A549 (cell line): ENCODE measurements at regions not wholly inside any gene's neighbourhood (a gene's known extent, or its start where the extent isn't known, plus 50 kb on each side); places are given as distances from the start of the nearest gene placed in this dataset.

Source experiments
- ATAC-seq, 2 experiments: fragments of 200-7000 bp in 1 of 2; fragments of >200 bp in 1 of 2; cut with Nextera tagmentation in 1 of 2; cut with Tn5 transposase in 1 of 2; 3 replicates each; pipeline versions ENCODE4 v1.8.0 to v1.9.1; 2018 to 2020; ENCODE audit warnings: mild to moderate bottlenecking in 1 of 2, moderate library complexity in 1 of 2
- CTCF ChIA-PET: fragments of 300-600 bp; sonication (Branson Sonifier 250); formaldehyde crosslinking; extraction: SDS; loops from one replicate; lab custom pipeline; 2021; ENCODE audit warnings: antibody characterized with exemption, inconsistent platforms; lab: Yijun Ruan, JAX
- POLR2A ChIA-PET: fragments of 350-600 bp; formaldehyde crosslinking; extraction: SDS; loops from one replicate; lab custom pipeline; 2021; ENCODE audit warnings: antibody characterized with exemption, inconsistent platforms; lab: Yijun Ruan, JAX
- DNase-seq, 2 experiments: peaks; one replicate each; pipeline versions ENCODE4 v3.0.0 to v3.0.0-alpha.2; 2011 to 2016; ENCODE audit warnings: low read depth in 1 of 2, low spot score in 1 of 2
- FAIRE-seq: peaks from 2 replicates; lab custom pipeline; 2011; peaks lifted over from hg19 to GRCh38; lab: Jason Lieb, UNC
- H3K27ac ChIP-seq, 2 experiments: fragments of >200 bp; sonication (Bioruptor Twin); formaldehyde crosslinking; 3 replicates each; pipeline ENCODE4 v1.5.1; 2016 to 2017
- H3K4me1 ChIP-seq: fragments of >200 bp; sonication (Bioruptor Twin); formaldehyde crosslinking; 3 replicates; pipeline ENCODE4 v1.6.1; 2016
- H3K4me2 ChIP-seq: fragments of >200 bp; sonication (Bioruptor Twin); formaldehyde crosslinking; 3 replicates; pipeline ENCODE4 v1.6.1; 2016
- H3K4me3 ChIP-seq: fragments of >200 bp; sonication (Bioruptor Twin); formaldehyde crosslinking; 3 replicates; pipeline ENCODE4 v1.5.1; 2016
- H3K9me3 ChIP-seq: fragments of >200 bp; sonication (Bioruptor Twin); formaldehyde crosslinking; 3 replicates; pipeline ENCODE4 v1.6.1; 2016
- ATOH8 ChIP-seq: fragments of 250-450 bp; sonication (Bioruptor Pico); IDR thresholded peaks from 2 replicates; pipeline ENCODE4 v1.5.0; 2020; ENCODE audit warnings: low read depth, mild to moderate bottlenecking, moderate library complexity
- BHLHE40 ChIP-seq: IDR thresholded peaks from 2 replicates; pipeline ENCODE4 v1.6.1; 2012; ENCODE audit warnings: low read depth, low read length, inconsistent platforms
- CBX8 ChIP-seq: fragments of 200-600 bp; sonication (generic); IDR thresholded peaks from 2 replicates; pipeline ENCODE4 v1.6.1; 2016
- EP300 ChIP-seq, 2 experiments: fragments of >200 bp; sonication (Bioruptor Twin); formaldehyde crosslinking; IDR thresholded peaks; 2 replicates in 1 of 2; 3 replicates in 1 of 2; pipeline ENCODE4 v1.6.1; 2016 to 2017
- ESRRA ChIP-seq: fragments of 150-350 bp; IDR thresholded peaks from 2 replicates; pipeline ENCODE4 v1.6.1; 2014; ENCODE audit warnings: mild to moderate bottlenecking, low read length, borderline replicate concordance
- FOXS1 ChIP-seq: fragments of 250-450 bp; sonication (Bioruptor Pico); IDR thresholded peaks from 2 replicates; pipeline ENCODE4 v1.5.0; 2020; ENCODE audit warnings: mild to moderate bottlenecking, moderate library complexity
- HES2 ChIP-seq: fragments of >200 bp; sonication (Bioruptor Twin); formaldehyde crosslinking; IDR thresholded peaks from 2 replicates; pipeline ENCODE4 v1.6.1; 2016
- HMGXB4 ChIP-seq: fragments of 250-450 bp; sonication (Bioruptor Pico); IDR thresholded peaks from 2 replicates; pipeline ENCODE4 v1.5.0; 2021; ENCODE audit warnings: mild to moderate bottlenecking, moderate library complexity, borderline replicate concordance
- JUN ChIP-seq, 2 experiments: fragments of >200 bp; sonication (Bioruptor Twin); formaldehyde crosslinking; IDR thresholded peaks; 2 replicates in 1 of 2; 3 replicates in 1 of 2; pipeline ENCODE4 v1.6.1; 2016 to 2017
- JUNB ChIP-seq: fragments of >200 bp; sonication (Bioruptor Twin); formaldehyde crosslinking; IDR thresholded peaks from 2 replicates; pipeline ENCODE4 v1.6.1; 2016
- KDM1A ChIP-seq: fragments of 200-600 bp; sonication (generic); IDR thresholded peaks from 2 replicates; pipeline ENCODE4 v1.6.1; 2016; ENCODE audit warnings: low read depth, mild to moderate bottlenecking
- MAFK ChIP-seq: fragments of 450-650 bp; IDR thresholded peaks from 2 replicates; pipeline ENCODE4 v1.6.1; 2014; ENCODE audit not compliant: partially characterized antibody
- MYC ChIP-seq: IDR thresholded peaks from 2 replicates; pipeline ENCODE4 v1.6.1; 2012; ENCODE audit warnings: mild to moderate bottlenecking, inconsistent platforms, low read length, improper control_type of control experiment, borderline replicate concordance
- NFE2L2 ChIP-seq: fragments of 150-350 bp; conservative IDR thresholded peaks from 2 replicates; pipeline ENCODE4 v1.6.1; 2014; ENCODE audit warnings: low read length
- NPAS2 ChIP-seq: fragments of 250-450 bp; sonication (Bioruptor Pico); IDR thresholded peaks from 2 replicates; pipeline ENCODE4 v1.8.0; 2022; ENCODE audit warnings: mild to moderate bottlenecking, moderate library complexity, borderline replicate concordance
- SMC3 ChIP-seq: fragments of >200 bp; sonication (Bioruptor Twin); formaldehyde crosslinking; IDR thresholded peaks from 3 replicates; pipeline ENCODE4 v1.6.1; 2018; ENCODE audit warnings: inconsistent platforms
- SREBF2 ChIP-seq: fragments of 450-650 bp; IDR thresholded peaks from 2 replicates; pipeline ENCODE4 v1.6.1; 2014; ENCODE audit warnings: mild to moderate bottlenecking, moderate library complexity
- TFCP2L1 ChIP-seq: fragments of 250-450 bp; sonication (Bioruptor Pico); IDR thresholded peaks from 2 replicates; pipeline ENCODE4 v1.5.0; 2021; ENCODE audit warnings: mild to moderate bottlenecking
- TP53 ChIP-seq: fragments of 250-450 bp; sonication (Bioruptor Pico); IDR thresholded peaks from 2 replicates; pipeline ENCODE4 v1.5.0; 2021; ENCODE audit warnings: mild to moderate bottlenecking, moderate library complexity
- ZC3H11A ChIP-seq: fragments of 450-650 bp; IDR thresholded peaks from 2 replicates; pipeline ENCODE4 v1.6.1; 2014; ENCODE audit warnings: antibody characterized with exemption, mild to moderate bottlenecking
- WGBS: methylation state at CpG from one replicate; pipeline ENCODE4 v1.1.6; 2017; ENCODE audit errors: missing lambda C conversion rate; 5-methylcytosine and 5-hydroxymethylcytosine counted together
- TF ChIP-seq, protein P1 (sequence below): fragments of >200 bp; sonication (Bioruptor Twin); formaldehyde crosslinking; IDR thresholded peaks from 3 replicates; pipeline ENCODE4 v1.6.1; 2016
- TF ChIP-seq, protein P2 (sequence below): fragments of >200 bp; sonication (Bioruptor Twin); formaldehyde crosslinking; IDR thresholded peaks from 3 replicates; pipeline ENCODE4 v1.5.1; 2016

- H3K9me3 ChIP-seq: peaks cover 4% of the 10 kb centered on the region; the same call in 1 of the 3 replicates
- DNase-seq: no peak
- H3K4me2 ChIP-seq: no peak overlapping the region
- H3K4me3 ChIP-seq: no peak overlapping the region
- H3K27ac ChIP-seq: no peak overlapping the region
- no peak for ATAC-seq
- ChIA-PET CTCF (no interaction called here), POLR2A (no interaction called here)
- no peaks in the 10 kb centered on the region for H3K4me1 ChIP-seq
- TF ChIP-seq, protein P1, sequence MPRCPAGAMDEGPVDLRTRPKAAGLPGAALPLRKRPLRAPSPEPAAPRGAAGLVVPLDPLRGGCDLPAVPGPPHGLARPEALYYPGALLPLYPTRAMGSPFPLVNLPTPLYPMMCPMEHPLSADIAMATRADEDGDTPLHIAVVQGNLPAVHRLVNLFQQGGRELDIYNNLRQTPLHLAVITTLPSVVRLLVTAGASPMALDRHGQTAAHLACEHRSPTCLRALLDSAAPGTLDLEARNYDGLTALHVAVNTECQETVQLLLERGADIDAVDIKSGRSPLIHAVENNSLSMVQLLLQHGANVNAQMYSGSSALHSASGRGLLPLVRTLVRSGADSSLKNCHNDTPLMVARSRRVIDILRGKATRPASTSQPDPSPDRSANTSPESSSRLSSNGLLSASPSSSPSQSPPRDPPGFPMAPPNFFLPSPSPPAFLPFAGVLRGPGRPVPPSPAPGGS: no peak
- TF ChIP-seq SMC3 (no peak), ZC3H11A (no peak), NPAS2 (CRISPR knock-in tag) (no peak), FOXS1 (no peak), ESRRA (no peak), MYC (no peak), TP53 (CRISPR knock-in tag) (no peak), HMGXB4 (no peak), KDM1A (no peak), TFCP2L1 (CRISPR knock-in tag) (no peak), HES2 (no peak), ATOH8 (CRISPR knock-in tag) (no peak), JUNB (no peak), CBX8 (no peak), JUN (IDR thresholded peaks at IDR 0.05) (no peak), BHLHE40 (no peak)
- FAIRE-seq: no peak
- 69% methylated on average over 14 of the region's 16 CpGs for WGBS
Measured at GRCh38 chr2:239608723-239609122, 207.9 kb upstream of the HDAC4 start.

DNA sequence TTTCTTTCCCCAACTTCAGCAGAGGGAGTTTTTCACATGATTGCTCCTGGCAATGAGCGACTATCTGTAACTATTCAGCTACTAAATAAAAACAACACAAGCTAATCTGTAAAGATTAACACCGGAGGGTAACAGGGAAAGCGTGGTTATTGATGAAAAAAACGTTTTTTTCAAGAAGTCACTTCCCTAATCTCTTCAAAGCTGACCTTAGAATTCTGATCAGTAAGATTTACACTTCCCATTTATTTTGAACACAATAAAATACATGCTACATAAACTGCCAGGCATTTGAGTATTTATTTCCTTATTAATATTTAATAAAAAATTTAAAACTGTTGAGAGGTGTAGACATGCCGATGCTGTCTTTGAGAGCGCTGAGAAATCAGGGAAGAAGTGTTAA is 207.4 kb upstream of the HDAC4 start:
- POLR2A ChIA-PET: no interaction called here
- ATAC-seq: no peak
- no peak for FAIRE-seq
- Histone ChIP-seq H3K4me2 (no peak overlapping the region), H3K27ac (no peak overlapping the region), H3K9me3 (peaks cover 4% of the 10 kb centered on the region; the same call in 1 of the 3 replicates)
- no peak for TF ChIP-seq HMGXB4
- TF ChIP-seq MAFK: no peak
- TF ChIP-seq EP300 (IDR thresholded peaks at IDR 0.05): no peak
- no peak for TF ChIP-seq NFE2L2
- TF ChIP-seq, protein P1: no peak
- TF ChIP-seq, protein P2, sequence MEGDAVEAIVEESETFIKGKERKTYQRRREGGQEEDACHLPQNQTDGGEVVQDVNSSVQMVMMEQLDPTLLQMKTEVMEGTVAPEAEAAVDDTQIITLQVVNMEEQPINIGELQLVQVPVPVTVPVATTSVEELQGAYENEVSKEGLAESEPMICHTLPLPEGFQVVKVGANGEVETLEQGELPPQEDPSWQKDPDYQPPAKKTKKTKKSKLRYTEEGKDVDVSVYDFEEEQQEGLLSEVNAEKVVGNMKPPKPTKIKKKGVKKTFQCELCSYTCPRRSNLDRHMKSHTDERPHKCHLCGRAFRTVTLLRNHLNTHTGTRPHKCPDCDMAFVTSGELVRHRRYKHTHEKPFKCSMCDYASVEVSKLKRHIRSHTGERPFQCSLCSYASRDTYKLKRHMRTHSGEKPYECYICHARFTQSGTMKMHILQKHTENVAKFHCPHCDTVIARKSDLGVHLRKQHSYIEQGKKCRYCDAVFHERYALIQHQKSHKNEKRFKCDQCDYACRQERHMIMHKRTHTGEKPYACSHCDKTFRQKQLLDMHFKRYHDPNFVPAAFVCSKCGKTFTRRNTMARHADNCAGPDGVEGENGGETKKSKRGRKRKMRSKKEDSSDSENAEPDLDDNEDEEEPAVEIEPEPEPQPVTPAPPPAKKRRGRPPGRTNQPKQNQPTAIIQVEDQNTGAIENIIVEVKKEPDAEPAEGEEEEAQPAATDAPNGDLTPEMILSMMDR: no peak
- no peak for TF ChIP-seq SREBF2
- TF ChIP-seq, all 56 proteins: peak for 0
- DNase-seq: no peak
- H3K4me3 ChIP-seq: no peak overlapping the region
- CTCF ChIA-PET: no interaction called here
- no peaks in the 10 kb centered on the region for H3K4me1 ChIP-seq
- 30% methylated on average over 6 of the region's 6 CpGs for WGBS
